ENCODE measurements at regions not wholly inside any gene's neighbourhood (a gene's known extent, or its start where the extent isn't known, plus 50 kb on each side); places are given as distances from the start of the nearest gene placed in this dataset.
A peak's percentile ranks its signal among the peaks of the same experiment; 100 is the strongest.

DNA sequence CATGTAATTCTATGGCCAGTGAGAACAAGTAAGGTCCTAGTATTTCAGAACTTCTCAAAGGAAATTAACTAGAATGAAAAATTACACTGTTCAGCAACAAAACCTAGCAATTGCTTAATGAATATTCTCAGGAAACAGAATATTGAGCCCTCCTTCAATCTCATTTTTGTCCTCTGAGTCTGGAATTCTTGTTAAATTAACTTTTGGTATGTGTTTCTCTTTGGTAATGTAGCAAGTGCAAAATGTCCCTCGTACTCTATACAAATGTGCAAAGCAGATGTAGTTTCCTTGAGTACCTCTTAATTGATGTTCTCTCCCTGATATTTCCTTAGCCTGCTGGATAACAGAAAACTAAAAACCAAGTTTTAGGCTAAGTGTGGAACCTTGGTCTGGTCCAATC is 190.8 kb upstream of the CNOT2 start:
- TF ChIP-seq CTCF (conservative IDR thresholded peaks at IDR 0.05), result no peak
- Mint-ChIP-seq H3K36me3 (ENCODE audit: low read depth) (no peaks in the 10 kb centered on the region), H3K27ac (ENCODE audit: unreplicated experiment) (no peak overlapping the region), H3K4me1 (no peaks in the 10 kb centered on the region), H3K4me3 (no peak overlapping the region), H3K27me3 (ENCODE audit: low read depth) (no peaks in the 10 kb centered on the region), H3K9me3 (peaks cover 2% of the 10 kb centered on the region)
- DNase-seq (ENCODE audit: low read depth, low spot score), result no peak

DNA sequence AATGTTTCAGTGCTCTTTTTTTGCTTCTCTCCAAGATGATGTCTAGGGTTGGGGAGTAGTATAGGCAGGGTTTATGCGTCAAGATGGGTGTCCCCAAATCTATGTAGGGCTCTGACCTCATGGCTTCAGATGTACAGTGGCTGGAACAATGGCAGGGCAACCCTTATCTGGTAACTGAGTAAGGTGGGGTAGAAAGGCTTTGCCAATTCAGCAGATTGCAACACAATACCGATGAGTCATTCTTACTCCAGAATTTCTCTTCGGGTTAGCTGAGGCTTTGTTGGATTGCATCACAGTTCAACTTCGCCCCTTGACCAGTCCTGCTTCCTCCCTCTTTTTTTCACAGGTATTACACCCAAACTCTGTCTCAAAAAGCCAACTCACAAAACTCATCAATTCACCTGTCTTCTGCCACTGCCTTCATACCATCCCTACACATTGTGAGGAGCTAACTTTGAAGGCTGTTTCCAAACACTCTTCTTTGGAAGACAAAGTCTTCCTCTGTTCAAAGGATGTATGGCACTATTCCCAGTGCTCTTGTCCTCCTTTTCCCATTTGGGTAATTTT is 190.2 kb upstream of the CNOT2 start:
- no peak for DNase-seq (ENCODE audit: low read depth, low spot score)
- Mint-ChIP-seq H3K27ac (ENCODE audit: unreplicated experiment) (peak overlapping the region; percentile 30), H3K9me3 (peaks cover 2% of the 10 kb centered on the region), H3K4me1 (no peaks in the 10 kb centered on the region), H3K36me3 (ENCODE audit: low read depth) (no peaks in the 10 kb centered on the region), H3K4me3 (no peak overlapping the region), H3K27me3 (ENCODE audit: low read depth) (no peaks in the 10 kb centered on the region)
- TF ChIP-seq CTCF (conservative IDR thresholded peaks at IDR 0.05), result no peak

GRCh38 chr12:70059373-70059772 is 183.9 kb upstream of the CNOT2 start:
- Mint-ChIP-seq H3K4me1 (no peaks in the 10 kb centered on the region), H3K27me3 (ENCODE audit: low read depth) (no peaks in the 10 kb centered on the region), H3K4me3 (no peak overlapping the region), H3K9me3 (no peaks in the 10 kb centered on the region), H3K36me3 (ENCODE audit: low read depth) (no peaks in the 10 kb centered on the region), H3K27ac (ENCODE audit: unreplicated experiment) (no peak overlapping the region)
- DNase-seq (ENCODE audit: low read depth, low spot score), result no peak
- no peak for TF ChIP-seq CTCF (conservative IDR thresholded peaks at IDR 0.05)

DNA sequence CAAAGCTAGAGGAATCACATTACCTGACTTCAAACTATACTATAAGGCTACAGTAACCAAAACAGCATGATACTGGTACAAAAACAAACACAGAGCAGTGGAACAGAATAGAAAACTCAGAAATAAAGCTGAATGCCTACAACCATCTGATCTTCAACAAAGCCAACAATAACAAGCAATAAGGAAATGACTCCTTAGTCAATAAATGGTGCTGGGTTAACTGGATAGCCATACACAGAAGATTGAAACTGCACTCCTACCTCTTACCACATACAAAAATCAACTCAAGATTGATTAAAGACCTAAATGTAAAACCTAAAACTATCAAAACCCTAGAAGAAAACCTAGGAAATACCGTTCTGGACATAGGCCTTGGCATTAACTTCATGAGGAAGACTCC is 182.6 kb upstream of the CNOT2 start:
- Mint-ChIP-seq H3K27me3 (ENCODE audit: low read depth) (no peaks in the 10 kb centered on the region), H3K9me3 (no peaks in the 10 kb centered on the region), H3K27ac (ENCODE audit: unreplicated experiment) (no peak overlapping the region), H3K4me1 (no peaks in the 10 kb centered on the region), H3K36me3 (ENCODE audit: low read depth) (no peaks in the 10 kb centered on the region), H3K4me3 (no peak overlapping the region)
- DNase-seq (ENCODE audit: low read depth, low spot score), result no peak
- TF ChIP-seq CTCF (conservative IDR thresholded peaks at IDR 0.05), result no peak

GRCh38 chr12:70068743-70069142 is 174.5 kb upstream of the CNOT2 start:
- Mint-ChIP-seq H3K4me3 (no peak overlapping the region), H3K27me3 (ENCODE audit: low read depth) (no peaks in the 10 kb centered on the region), H3K9me3 (no peaks in the 10 kb centered on the region), H3K36me3 (ENCODE audit: low read depth) (no peaks in the 10 kb centered on the region), H3K4me1 (peaks cover 18% of the 10 kb centered on the region), H3K27ac (ENCODE audit: unreplicated experiment) (no peak overlapping the region)
- no peak for TF ChIP-seq CTCF (conservative IDR thresholded peaks at IDR 0.05)
- no peak for DNase-seq (ENCODE audit: low read depth, low spot score)
